SK-N-SH (cell line): ENCODE measurements at regions not wholly inside any gene's neighbourhood (a gene's known extent, or its start where the extent isn't known, plus 50 kb on each side); places are given as distances from the start of the nearest gene placed in this dataset.

Experiments used
- EZH2phosphoT487 ChIP-seq: fragments of 200-600 bp; sonication (generic); IDR thresholded peaks from 2 replicates; pipeline ENCODE4 v1.6.1; 2017; ENCODE audit warnings: low read depth, mixed run types, mild to moderate bottlenecking, antibody characterized with exemption, moderate library complexity, borderline replicate concordance
- USF2 ChIP-seq: fragments of 150-350 bp; IDR thresholded peaks from 2 replicates; pipeline ENCODE4 v1.6.1; 2017; ENCODE audit warnings: antibody characterized with exemption, low read length, low read depth, borderline replicate concordance

- TF ChIP-seq USF2: no peak
- no peak for TF ChIP-seq EZH2phosphoT487
Observed at GRCh38 chr4:154985673-154986072, 204.6 kb downstream of the RBM46 start.
